HT1080 (cell line): ENCODE measurements at regions not wholly inside any gene's neighbourhood (a gene's known extent, or its start where the extent isn't known, plus 50 kb on each side); places are given as distances from the start of the nearest gene placed in this dataset.

ENCODE experiments used
- DNase-seq: peaks from one replicate; pipeline ENCODE4 v3.0.0-alpha.2; 2015; ENCODE audit warnings: low read depth

- DNase-seq = no peak
Observed at GRCh38 chrX:78213331-78213730, 73.9 kb upstream of the TAF9B start.

GRCh38 chrX:78199851-78200250 is 60.4 kb upstream of the TAF9B start:
- DNase-seq = peak; percentile 13
